Neural cell (in vitro differentiated cells): ENCODE measurements at regions not wholly inside any gene's neighbourhood (a gene's known extent, or its start where the extent isn't known, plus 50 kb on each side); places are given as distances from the start of the nearest gene placed in this dataset.

Experiments used
- H2AFZ ChIP-seq: fragments of 200-600, 300-800 bp; sonication (generic), shearing (Covaris generic); 2 replicates; pipeline ENCODE4 v1.6.0; 2014; ENCODE audit warnings: low read depth, mild to moderate bottlenecking, antibody characterized with exemption, low read length, moderate library complexity
- H3F3A ChIP-seq: fragments of 200-600 bp; shearing (Covaris generic); 2 replicates; pipeline ENCODE4 v1.6.1; 2016; ENCODE audit warnings: mild to moderate bottlenecking, moderate library complexity, mixed read lengths, antibody characterized with exemption, low read length; ENCODE audit not compliant: insufficient read depth, poor library complexity, severe bottlenecking
- H3K27ac ChIP-seq: fragments of 200-600, 300-800 bp; sonication (generic), shearing (Covaris generic); 2 replicates; pipeline ENCODE4 v1.5.1; 2014; ENCODE audit warnings: mild to moderate bottlenecking, low read length, moderate library complexity
- H3K27me3 ChIP-seq: fragments of 300-800, 200-600 bp; sonication (generic), shearing (Covaris generic); 2 replicates; pipeline ENCODE4 v1.6.0; 2014; ENCODE audit warnings: mild to moderate bottlenecking, low read depth, low read length, moderate library complexity; ENCODE audit not compliant: insufficient read depth
- H3K36me3 ChIP-seq: fragments of 300-800, 200-600 bp; sonication (generic), shearing (Covaris generic); 2 replicates; pipeline ENCODE4 v1.5.1; 2014; ENCODE audit warnings: mild to moderate bottlenecking, antibody characterized with exemption, low read length, moderate library complexity; ENCODE audit not compliant: insufficient read depth
- H3K4me2 ChIP-seq: fragments of 300-800, 200-600 bp; sonication (generic), shearing (Covaris generic); 2 replicates; pipeline ENCODE4 v1.6.0; 2014; ENCODE audit warnings: mild to moderate bottlenecking, low read length
- H3K4me3 ChIP-seq: fragments of 300-800, 200-600 bp; sonication (generic), shearing (Covaris generic); 2 replicates; pipeline ENCODE4 v1.5.1; 2014; ENCODE audit warnings: mild to moderate bottlenecking, low read length, moderate library complexity
- H3K79me2 ChIP-seq: fragments of 200-600 bp; shearing (Covaris generic); replicated peaks from 2 replicates; pipeline ENCODE4 v1.6.0; 2014; ENCODE audit warnings: mild to moderate bottlenecking, low read length, moderate library complexity; ENCODE audit not compliant: insufficient read depth
- H3K9ac ChIP-seq: fragments of 300-800, 200-600 bp; sonication (generic), shearing (Covaris generic); 2 replicates; pipeline ENCODE4 v1.6.1; 2016; ENCODE audit warnings: mild to moderate bottlenecking, low read length, mixed read lengths
- H3K9me2 ChIP-seq: fragments of 200-600 bp; shearing (Covaris generic); 2 replicates; pipeline ENCODE4 v1.6.1; 2016; ENCODE audit warnings: mild to moderate bottlenecking, low read length, mixed read lengths; ENCODE audit not compliant: insufficient read depth
- H3K9me3 ChIP-seq: fragments of 200-600, 300-800 bp; sonication (generic), shearing (Covaris generic); 2 replicates; pipeline ENCODE4 v1.6.1; 2016; ENCODE audit warnings: mild to moderate bottlenecking, mixed run types, low read length, moderate library complexity, mixed read lengths
- H4K20me1 ChIP-seq: fragments of 200-600 bp; shearing (Covaris generic); 2 replicates; pipeline ENCODE4 v1.6.1; 2016; ENCODE audit warnings: mild to moderate bottlenecking, mixed run types; ENCODE audit not compliant: insufficient read depth
- CTCF ChIP-seq: fragments of 450-650 bp; IDR thresholded peaks from 2 replicates; pipeline ENCODE4 v1.5.1; 2014; ENCODE audit warnings: antibody characterized with exemption, mild to moderate bottlenecking, moderate library complexity; ENCODE audit not compliant: poor library complexity, severe bottlenecking
- EP300 ChIP-seq: fragments of 450-650 bp; conservative IDR thresholded peaks from 2 replicates; pipeline ENCODE4 v1.6.1; 2014; ENCODE audit warnings: antibody characterized with exemption, mild to moderate bottlenecking, moderate library complexity; ENCODE audit not compliant: poor library complexity, severe bottlenecking
- EZH2 ChIP-seq: fragments of 200-600, 300-800 bp; shearing (Covaris generic), sonication (generic); IDR thresholded peaks from 2 replicates; pipeline ENCODE4 v1.6.1; 2014; ENCODE audit warnings: antibody characterized with exemption, low read length, borderline replicate concordance, mild to moderate bottlenecking; ENCODE audit not compliant: insufficient read depth, poor library complexity, severe bottlenecking
- MXI1 ChIP-seq: fragments of 450-650 bp; conservative IDR thresholded peaks from 2 replicates; pipeline ENCODE4 v1.6.1; 2014; ENCODE audit warnings: antibody characterized with exemption, mild to moderate bottlenecking; ENCODE audit not compliant: poor library complexity, severe bottlenecking
- POLR2AphosphoS5 ChIP-seq: IDR thresholded peaks from 2 replicates; pipeline ENCODE4 v1.6.1; 2012
- RAD21 ChIP-seq: fragments of 450-650 bp; conservative IDR thresholded peaks from 2 replicates; pipeline ENCODE4 v1.6.1; 2014; ENCODE audit warnings: antibody characterized with exemption, mild to moderate bottlenecking, moderate library complexity
- REST ChIP-seq: IDR thresholded peaks from 2 replicates; pipeline ENCODE4 v1.6.1; 2012; ENCODE audit warnings: borderline replicate concordance
- SMC3 ChIP-seq: fragments of 450-650 bp; conservative IDR thresholded peaks from 2 replicates; pipeline ENCODE4 v1.6.1; 2014; ENCODE audit warnings: antibody characterized with exemption, mild to moderate bottlenecking, moderate library complexity; ENCODE audit not compliant: poor library complexity
- TAF1 ChIP-seq: IDR thresholded peaks from 2 replicates; pipeline ENCODE4 v1.6.1; 2012; ENCODE audit warnings: low read depth

- Histone ChIP-seq H3K27me3 (no peaks in the 10 kb centered on the region), H3K36me3 (no peaks in the 10 kb centered on the region), H3K9me3 (no peaks in the 10 kb centered on the region), H2AFZ (no peak overlapping the region), H3K4me3 (no peak overlapping the region), H3K79me2 (no peaks in the 10 kb centered on the region), H3F3A (no peaks in the 10 kb centered on the region), H3K27ac (no peak overlapping the region), H3K4me2 (no peak overlapping the region), H3K9ac (no peak overlapping the region), H4K20me1 (no peaks in the 10 kb centered on the region), H3K9me2 (no peaks in the 10 kb centered on the region)
- TF ChIP-seq SMC3 = no peak
- TF ChIP-seq CTCF = no peak
- TF ChIP-seq TAF1 = no peak
- TF ChIP-seq RAD21 = no peak
- TF ChIP-seq POLR2AphosphoS5 = no peak
- TF ChIP-seq EZH2 = no peak
- TF ChIP-seq MXI1 = no peak
- TF ChIP-seq REST = no peak
- no peak for TF ChIP-seq EP300
These were observed 84.1 kb upstream of the SIRPA start for GRCh38 chr20:1810926-1811620.

GRCh38 chr20:1810572-1810925, 84.7 kb upstream of the SIRPA start:
- Histone ChIP-seq H3K4me3 (no peak overlapping the region), H3K4me2 (no peak overlapping the region), H2AFZ (no peak overlapping the region)

More at GRCh38 chr20:1810572-1810925, 84.7 kb upstream of the SIRPA start:
- no peaks in the 10 kb centered on the region for H3K9me2 ChIP-seq
- no peaks in the 10 kb centered on the region for H4K20me1 ChIP-seq
- H3K27me3 ChIP-seq = no peaks in the 10 kb centered on the region
- no peak overlapping the region for H3K9ac ChIP-seq
- no peaks in the 10 kb centered on the region for H3K79me2 ChIP-seq
- H3K9me3 ChIP-seq = no peaks in the 10 kb centered on the region
- no peaks in the 10 kb centered on the region for H3F3A ChIP-seq
- no peak overlapping the region for H3K27ac ChIP-seq
- H3K36me3 ChIP-seq = no peaks in the 10 kb centered on the region
- no peak for TF ChIP-seq MXI1
- TF ChIP-seq REST = no peak
- TF ChIP-seq CTCF = no peak
- no peak for TF ChIP-seq SMC3
- TF ChIP-seq RAD21 = no peak
- TF ChIP-seq EZH2 = no peak
- no peak for TF ChIP-seq EP300
- no peak for TF ChIP-seq POLR2AphosphoS5
